SU-DHL-6 (cell line): ENCODE measurements at regions not wholly inside any gene's neighbourhood (a gene's known extent, or its start where the extent isn't known, plus 50 kb on each side); places are given as distances from the start of the nearest gene placed in this dataset.

Experiments
- H2AFZ ChIP-seq: fragments of 200-600 bp; sonication (generic); 2 replicates; pipeline ENCODE4 v1.6.1; 2014; ENCODE audit warnings: low read depth, mild to moderate bottlenecking, moderate library complexity, mixed read lengths, antibody characterized with exemption, low read length; ENCODE audit not compliant: severe bottlenecking
- H3F3A ChIP-seq: fragments of 200-600 bp; shearing (Covaris generic); 2 replicates; pipeline ENCODE4 v1.6.0; 2016; ENCODE audit warnings: antibody characterized with exemption, mild to moderate bottlenecking; ENCODE audit not compliant: insufficient read depth
- H3K27ac ChIP-seq: fragments of 200-600 bp; sonication (generic); 2 replicates; pipeline ENCODE4 v1.5.1; 2016; ENCODE audit warnings: low read depth, mild to moderate bottlenecking, low read length, moderate library complexity, mixed read lengths
- H3K27me3 ChIP-seq: fragments of 200-600 bp; sonication (generic), shearing (Covaris generic); 2 replicates; pipeline ENCODE4 v1.6.0; 2014; ENCODE audit warnings: mild to moderate bottlenecking, low read length
- H3K36me3 ChIP-seq: fragments of 200-600 bp; sonication (generic); 2 replicates; pipeline ENCODE4 v1.6.1; 2014; ENCODE audit warnings: mild to moderate bottlenecking, low read length, mixed read lengths
- H3K4me2 ChIP-seq: fragments of 300-600, 200-600 bp; shearing (Covaris generic), sonication (generic); 2 replicates; pipeline ENCODE4 v1.6.0; 2014; ENCODE audit warnings: low read length, low read depth, mild to moderate bottlenecking; ENCODE audit not compliant: poor library complexity, severe bottlenecking
- H3K4me3 ChIP-seq: fragments of 200-600 bp; sonication (generic); 2 replicates; pipeline ENCODE4 v1.5.1; 2014; ENCODE audit warnings: antibody characterized with exemption, low read length, mild to moderate bottlenecking, mixed read lengths; ENCODE audit not compliant: insufficient read depth, poor library complexity, severe bottlenecking
- H3K79me2 ChIP-seq: fragments of 200-600 bp; sonication (generic); 2 replicates; pipeline ENCODE4 v1.6.1; 2014; ENCODE audit warnings: mild to moderate bottlenecking, low read length, moderate library complexity; ENCODE audit not compliant: insufficient read depth
- H3K9ac ChIP-seq: fragments of 200-600 bp; sonication (generic); 2 replicates; pipeline ENCODE4 v1.7.0; 2014; ENCODE audit warnings: mild to moderate bottlenecking, low read length
- H3K9me2 ChIP-seq: fragments of 200-600 bp; sonication (generic); replicated peaks from 2 replicates; pipeline ENCODE4 v1.6.1; 2014; ENCODE audit warnings: low read length; ENCODE audit not compliant: insufficient read depth
- H3K9me3 ChIP-seq: fragments of 200-600 bp; sonication (generic); 2 replicates; pipeline ENCODE4 v1.6.1; 2014; ENCODE audit warnings: low read length, mixed read lengths; ENCODE audit not compliant: insufficient read depth
- H4K20me1 ChIP-seq: fragments of 200-600 bp; sonication (generic); 2 replicates; pipeline ENCODE4 v1.6.1; 2014; ENCODE audit warnings: low read depth, mild to moderate bottlenecking, antibody characterized with exemption, low read length, moderate library complexity, mixed read lengths
- EZH2phosphoT487 ChIP-seq: fragments of 200-600 bp; sonication (generic), shearing (Covaris generic); conservative IDR thresholded peaks from 2 replicates; pipeline ENCODE4 v1.6.1; 2018; ENCODE audit warnings: mild to moderate bottlenecking, antibody characterized with exemption, low read length, moderate library complexity, mixed read lengths
- TF ChIP-seq, protein P1 (sequence below): fragments of 200-600 bp; sonication (generic); IDR thresholded peaks from one replicate; pipeline ENCODE4 v1.5.1; 2017; ENCODE audit warnings: antibody characterized with exemption, mild to moderate bottlenecking, low read length, moderate library complexity; ENCODE audit not compliant: insufficient read depth, poor library complexity, severe bottlenecking

DNA sequence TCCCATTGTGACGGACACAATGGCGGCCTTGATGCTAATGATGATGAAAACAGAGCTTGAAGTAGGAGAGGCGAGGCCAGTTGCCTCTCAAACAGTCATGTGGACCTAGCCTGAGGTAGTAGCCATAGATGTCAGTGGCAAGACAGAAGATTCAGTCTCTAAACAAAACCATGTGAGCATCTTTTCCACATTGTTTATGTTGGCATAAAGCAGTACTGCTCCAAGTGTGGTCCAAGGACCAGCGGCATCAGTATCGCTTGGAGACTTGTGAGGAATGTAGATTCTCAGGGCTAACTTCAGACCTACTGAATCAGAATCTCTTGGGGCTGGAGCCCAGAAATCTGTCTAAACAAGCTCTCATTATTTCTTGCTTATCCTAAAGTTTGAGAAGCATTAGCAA, 312.8 kb upstream of the JAG1 start:
- no peaks in the 10 kb centered on the region; the same call in 1 of the 2 replicates for H3K9me3 ChIP-seq
- no peaks in the 10 kb centered on the region for H3K36me3 ChIP-seq
- no peak overlapping the region for H2AFZ ChIP-seq
- H3K4me3 ChIP-seq: no peak overlapping the region
- no peaks in the 10 kb centered on the region for H3F3A ChIP-seq
- no peak overlapping the region for H3K4me2 ChIP-seq
- H4K20me1 ChIP-seq: no peaks in the 10 kb centered on the region
- H3K9me2 ChIP-seq: no peaks in the 10 kb centered on the region
- no peaks in the 10 kb centered on the region for H3K27me3 ChIP-seq
- no peak overlapping the region for H3K27ac ChIP-seq
- TF ChIP-seq, protein P1, sequence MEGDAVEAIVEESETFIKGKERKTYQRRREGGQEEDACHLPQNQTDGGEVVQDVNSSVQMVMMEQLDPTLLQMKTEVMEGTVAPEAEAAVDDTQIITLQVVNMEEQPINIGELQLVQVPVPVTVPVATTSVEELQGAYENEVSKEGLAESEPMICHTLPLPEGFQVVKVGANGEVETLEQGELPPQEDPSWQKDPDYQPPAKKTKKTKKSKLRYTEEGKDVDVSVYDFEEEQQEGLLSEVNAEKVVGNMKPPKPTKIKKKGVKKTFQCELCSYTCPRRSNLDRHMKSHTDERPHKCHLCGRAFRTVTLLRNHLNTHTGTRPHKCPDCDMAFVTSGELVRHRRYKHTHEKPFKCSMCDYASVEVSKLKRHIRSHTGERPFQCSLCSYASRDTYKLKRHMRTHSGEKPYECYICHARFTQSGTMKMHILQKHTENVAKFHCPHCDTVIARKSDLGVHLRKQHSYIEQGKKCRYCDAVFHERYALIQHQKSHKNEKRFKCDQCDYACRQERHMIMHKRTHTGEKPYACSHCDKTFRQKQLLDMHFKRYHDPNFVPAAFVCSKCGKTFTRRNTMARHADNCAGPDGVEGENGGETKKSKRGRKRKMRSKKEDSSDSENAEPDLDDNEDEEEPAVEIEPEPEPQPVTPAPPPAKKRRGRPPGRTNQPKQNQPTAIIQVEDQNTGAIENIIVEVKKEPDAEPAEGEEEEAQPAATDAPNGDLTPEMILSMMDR: no peak
- no peak for TF ChIP-seq EZH2phosphoT487
- H3K9ac ChIP-seq: no peak overlapping the region
- H3K79me2 ChIP-seq: no peaks in the 10 kb centered on the region

GRCh38 chr20:10987651-10988383, 314.0 kb upstream of the JAG1 start:
- Histone ChIP-seq H3K9me3 (no peaks in the 10 kb centered on the region; the same call in 1 of the 2 replicates), H3K4me3 (no peak overlapping the region), H3K27me3 (no peaks in the 10 kb centered on the region), H3K4me2 (no peak overlapping the region), H3K27ac (no peak overlapping the region), H3K9me2 (no peaks in the 10 kb centered on the region), H3F3A (no peaks in the 10 kb centered on the region), H3K79me2 (no peaks in the 10 kb centered on the region), H3K36me3 (no peaks in the 10 kb centered on the region), H3K9ac (no peak overlapping the region), H4K20me1 (no peaks in the 10 kb centered on the region), H2AFZ (no peak overlapping the region)
- TF ChIP-seq EZH2phosphoT487: no peak
- TF ChIP-seq, protein P1: no peak

GRCh38 chr20:10990625-10991382, 317.0 kb upstream of the JAG1 start:
- Histone ChIP-seq H3K79me2 (no peaks in the 10 kb centered on the region), H3K4me2 (no peak overlapping the region), H3K4me3 (no peak overlapping the region), H3K9me2 (no peaks in the 10 kb centered on the region), H3K27me3 (no peaks in the 10 kb centered on the region), H4K20me1 (no peaks in the 10 kb centered on the region), H3K27ac (no peak overlapping the region), H3K9ac (no peak overlapping the region), H3K9me3 (no peaks in the 10 kb centered on the region; the same call in 1 of the 2 replicates), H3K36me3 (no peaks in the 10 kb centered on the region), H3F3A (no peaks in the 10 kb centered on the region), H2AFZ (no peak overlapping the region)
- no peak for TF ChIP-seq EZH2phosphoT487
- TF ChIP-seq, protein P1: no peak
